GM13976 (cell line): ENCODE measurements at regions not wholly inside any gene's neighbourhood (a gene's known extent, or its start where the extent isn't known, plus 50 kb on each side); places are given as distances from the start of the nearest gene placed in this dataset.

Experiments used
- DNase-seq: peaks from one replicate; pipeline ENCODE4 v3.0.0; 2012; ENCODE audit warnings: low spot score
- in situ Hi-C: fragments of 300-500 bp; cut with MboI; formaldehyde crosslinking; loops from one replicate; pipeline ENCODE4 v1.12.0; 2022; ENCODE audit warnings: low sequenced_read_pairs, mixed read lengths, inconsistent platforms; ENCODE audit not compliant: unreplicated experiment
- TF ChIP-seq, protein P1 (sequence below): IDR thresholded peaks from 2 replicates; pipeline ENCODE4 v1.5.1; 2012; ENCODE audit warnings: borderline replicate concordance, mild to moderate bottlenecking; ENCODE audit not compliant: insufficient read depth; ENCODE audit errors: extremely low read depth, missing control alignments, control extremely low read depth

DNA sequence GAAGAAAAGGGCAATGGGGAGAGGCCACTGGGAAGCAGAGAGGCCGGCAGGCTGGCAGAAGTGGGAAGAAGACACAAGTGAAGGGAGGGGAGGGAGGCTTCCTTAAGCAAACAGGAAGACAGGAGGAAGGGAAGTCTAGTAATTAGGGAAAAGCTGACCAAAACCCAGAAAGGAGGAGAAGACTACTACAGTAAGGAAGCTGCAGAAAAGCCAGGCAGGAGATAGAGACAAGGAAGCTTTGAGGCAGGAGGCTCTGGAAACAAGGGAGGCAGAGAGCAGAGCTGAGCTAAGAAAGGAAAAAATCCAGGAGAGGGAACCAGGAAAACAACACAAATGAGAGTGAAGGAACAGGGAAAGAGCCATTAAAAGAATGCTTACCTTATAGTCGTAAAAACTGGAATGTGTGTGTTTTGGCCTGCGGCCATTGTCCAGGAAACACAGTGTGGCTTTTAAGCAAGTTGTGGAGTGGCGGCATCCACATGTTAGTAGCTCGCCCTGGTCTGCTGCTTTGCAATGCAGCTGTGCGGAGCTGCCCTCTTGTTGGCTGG lies 317.1 kb upstream of the CLINT1 start:
- no peak for DNase-seq
- in situ Hi-C loops = loop anchor here (10.0 kb wide), 1 partner anchor 509 kb away; no protein-coding TSS in a partner anchor
- TF ChIP-seq, protein P1, sequence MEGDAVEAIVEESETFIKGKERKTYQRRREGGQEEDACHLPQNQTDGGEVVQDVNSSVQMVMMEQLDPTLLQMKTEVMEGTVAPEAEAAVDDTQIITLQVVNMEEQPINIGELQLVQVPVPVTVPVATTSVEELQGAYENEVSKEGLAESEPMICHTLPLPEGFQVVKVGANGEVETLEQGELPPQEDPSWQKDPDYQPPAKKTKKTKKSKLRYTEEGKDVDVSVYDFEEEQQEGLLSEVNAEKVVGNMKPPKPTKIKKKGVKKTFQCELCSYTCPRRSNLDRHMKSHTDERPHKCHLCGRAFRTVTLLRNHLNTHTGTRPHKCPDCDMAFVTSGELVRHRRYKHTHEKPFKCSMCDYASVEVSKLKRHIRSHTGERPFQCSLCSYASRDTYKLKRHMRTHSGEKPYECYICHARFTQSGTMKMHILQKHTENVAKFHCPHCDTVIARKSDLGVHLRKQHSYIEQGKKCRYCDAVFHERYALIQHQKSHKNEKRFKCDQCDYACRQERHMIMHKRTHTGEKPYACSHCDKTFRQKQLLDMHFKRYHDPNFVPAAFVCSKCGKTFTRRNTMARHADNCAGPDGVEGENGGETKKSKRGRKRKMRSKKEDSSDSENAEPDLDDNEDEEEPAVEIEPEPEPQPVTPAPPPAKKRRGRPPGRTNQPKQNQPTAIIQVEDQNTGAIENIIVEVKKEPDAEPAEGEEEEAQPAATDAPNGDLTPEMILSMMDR = no peak

DNA sequence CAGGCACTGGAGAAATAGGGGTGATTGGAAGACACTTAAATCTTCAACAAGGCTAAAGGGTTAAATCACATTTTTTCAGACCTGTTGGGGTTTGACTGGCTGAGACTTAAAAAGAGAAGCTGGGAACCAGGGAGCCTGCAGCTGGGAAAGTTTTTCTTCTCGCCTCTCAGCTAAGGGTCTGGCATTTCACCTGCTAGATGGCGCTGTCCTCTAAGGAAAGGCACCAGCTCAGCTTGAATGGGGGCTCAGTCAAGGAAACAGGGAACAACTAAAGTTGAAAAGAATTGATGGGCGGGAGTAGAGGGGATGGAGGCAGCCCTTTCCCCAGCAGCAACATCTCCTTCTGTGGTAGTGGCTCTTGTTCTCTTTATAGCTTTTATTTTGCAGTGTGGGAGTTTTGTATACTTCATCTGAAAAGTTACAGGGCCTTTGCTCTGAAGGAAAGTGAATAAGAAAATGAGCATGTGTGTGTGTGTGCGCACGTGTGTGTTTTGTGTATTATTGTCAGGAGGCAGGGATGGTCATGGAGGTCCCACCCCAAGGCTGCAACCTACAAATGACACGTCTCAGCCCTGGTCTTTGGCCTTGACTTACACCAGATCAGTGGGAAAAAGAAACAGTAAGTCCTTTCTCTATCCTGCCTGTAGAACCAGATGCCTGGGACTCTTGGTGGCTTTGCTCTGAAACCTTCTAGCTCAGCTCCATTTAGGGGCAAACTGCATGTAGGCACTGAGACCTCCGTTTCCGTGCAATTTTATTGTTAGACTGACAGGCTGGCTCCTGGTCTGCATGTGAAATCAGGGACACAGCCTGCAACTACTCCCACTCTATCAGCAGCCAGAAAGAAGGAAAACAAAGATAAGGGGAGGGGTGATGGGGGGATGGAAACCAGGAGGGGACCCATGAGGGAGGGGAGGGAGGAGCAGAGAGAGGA lies 316.2 kb upstream of the CLINT1 start:
- in situ Hi-C loops = loop anchor here (5.0 to 10.0 kb wide), 2 partner anchors 510 to 932 kb away; no protein-coding TSS in a partner anchor
- TF ChIP-seq, protein P1 = peak; percentile 78
- DNase-seq = peak; percentile 75

DNA sequence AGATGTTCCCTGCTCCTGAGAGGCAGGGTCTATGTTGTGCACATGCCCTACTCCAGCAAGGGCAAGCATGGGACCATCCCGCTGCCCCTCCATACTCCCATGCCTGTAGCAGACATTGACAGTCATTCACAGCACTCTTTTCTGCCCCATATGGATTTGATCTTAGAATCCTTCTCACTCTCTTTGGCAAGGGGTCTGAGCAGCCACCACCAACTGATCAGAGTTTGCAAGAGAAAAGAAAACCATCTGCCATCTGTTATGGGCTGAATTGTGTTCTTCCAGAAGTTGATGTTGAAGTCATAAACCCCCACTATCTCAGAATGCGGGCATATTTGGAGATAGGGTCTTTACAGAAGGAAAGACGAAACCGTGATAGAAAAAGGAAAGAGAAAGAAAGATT lies 315.1 kb upstream of the CLINT1 start:
- DNase-seq = no peak
- in situ Hi-C loops = loop anchor here (5.0 to 10.0 kb wide), 2 partner anchors 511 to 933 kb away; no protein-coding TSS in a partner anchor
- TF ChIP-seq, protein P1 = no peak

DNA sequence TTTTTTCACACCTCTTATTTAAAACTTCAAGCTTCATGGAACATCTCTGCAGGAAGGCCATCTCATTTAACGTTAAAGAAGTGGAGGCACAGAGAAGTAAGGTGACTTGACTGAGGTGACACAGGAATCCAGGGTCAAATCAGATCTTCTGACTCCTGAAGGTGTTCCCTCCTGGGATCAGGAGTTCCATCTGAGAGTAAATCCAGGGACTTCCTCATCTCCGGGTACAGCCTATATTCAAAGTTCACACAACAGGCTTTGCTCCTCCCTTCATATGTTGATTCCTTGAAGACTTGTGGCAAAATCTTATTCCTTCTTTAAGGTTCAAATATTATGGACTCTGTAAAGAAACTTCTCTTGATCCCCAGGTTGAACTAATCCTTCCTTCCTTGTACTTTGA lies 313.1 kb upstream of the CLINT1 start:
- no peak for DNase-seq
- in situ Hi-C loops = loop anchor here (5.0 to 10.0 kb wide), 2 partner anchors 513 to 935 kb away; no protein-coding TSS in a partner anchor
- TF ChIP-seq, protein P1 = no peak

DNA sequence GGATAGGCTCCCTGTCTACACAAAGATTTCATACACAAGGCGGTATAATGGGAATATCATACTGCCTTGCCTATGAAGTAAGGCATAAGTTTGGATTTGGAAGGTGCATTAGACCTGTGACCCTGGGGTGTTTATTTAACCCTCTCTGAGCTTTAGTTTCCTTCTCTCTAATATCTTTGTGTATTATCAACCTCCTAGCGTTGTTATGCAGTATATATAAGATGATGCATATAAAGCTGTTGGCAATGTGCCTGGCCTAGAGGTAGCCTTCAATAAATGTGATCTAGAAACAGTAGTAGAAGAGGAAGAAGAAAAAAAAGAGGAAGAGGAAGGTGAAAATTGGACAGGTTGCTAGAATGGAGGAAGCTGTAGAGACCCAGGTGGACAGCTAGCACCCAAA lies 311.6 kb upstream of the CLINT1 start:
- no peak for DNase-seq
- TF ChIP-seq, protein P1 = no peak
- in situ Hi-C loops = loop anchor here (5.0 to 10.0 kb wide), 2 partner anchors 514 to 937 kb away; no protein-coding TSS in a partner anchor

DNA sequence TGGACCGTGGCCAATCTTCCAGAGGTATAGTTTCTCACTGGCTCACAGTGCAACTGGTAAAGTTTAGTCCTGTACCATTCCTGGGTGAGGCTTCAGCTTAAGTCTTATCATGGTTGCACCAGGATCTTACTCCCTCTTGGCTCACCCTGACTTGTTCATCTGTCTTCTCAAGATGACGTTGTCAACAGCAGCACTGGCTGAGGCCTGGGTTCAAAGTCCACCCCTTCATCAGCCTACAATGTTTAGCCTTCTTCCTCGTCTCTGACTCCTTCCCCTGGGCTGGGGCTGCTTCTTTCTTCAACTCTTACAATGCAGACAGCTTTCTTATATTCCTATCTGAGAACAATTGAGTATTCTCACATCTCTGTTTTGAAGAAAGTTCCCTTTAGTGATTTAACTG lies 311.1 kb upstream of the CLINT1 start:
- in situ Hi-C loops = loop anchor here (5.0 to 10.0 kb wide), 2 partner anchors 515 to 937 kb away; no protein-coding TSS in a partner anchor
- no peak for DNase-seq
- TF ChIP-seq, protein P1 = no peak
